ENCODE measurements at regions not wholly inside any gene's neighbourhood (a gene's known extent, or its start where the extent isn't known, plus 50 kb on each side); places are given as distances from the start of the nearest gene placed in this dataset.

DNA sequence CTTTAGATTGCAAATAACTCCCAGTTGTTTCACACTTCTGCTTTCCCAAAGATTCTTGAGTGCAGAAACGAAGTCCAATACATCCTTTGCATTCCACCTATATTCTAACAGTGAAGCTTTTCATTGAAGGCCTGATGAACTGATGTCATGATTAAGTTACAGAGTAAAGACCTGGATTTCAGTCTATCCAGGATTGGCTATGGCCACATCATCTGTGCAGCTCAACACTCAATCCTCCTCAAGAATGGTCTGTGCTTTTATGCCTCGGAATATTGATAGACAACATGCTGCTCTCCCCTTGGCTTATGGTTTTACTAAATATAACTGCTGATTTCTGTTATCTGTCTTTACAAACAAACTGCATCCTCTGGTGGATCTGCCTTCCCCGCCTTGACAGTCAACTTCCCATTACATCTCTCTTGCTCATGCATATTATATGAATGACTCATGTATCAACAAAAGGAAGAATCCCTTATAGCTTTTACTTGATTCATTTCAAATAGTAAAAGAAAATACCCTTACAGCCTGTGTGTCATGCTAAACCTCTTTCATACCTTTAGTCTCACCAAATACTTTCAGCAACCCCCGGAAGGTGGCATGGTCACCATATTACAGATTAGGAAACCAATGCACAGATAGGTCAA, 59.5 kb downstream of the SCN11A start:
- Histone ChIP-seq H3K4me3 (replicated peaks; ENCODE audit: insufficient read depth, low read length) (no peak overlapping the region), H3K27ac (replicated peaks) (no peak overlapping the region), H3K27me3 (ENCODE audit: insufficient read depth, poor library complexity, severe bottlenecking) (peaks cover 2% of the 10 kb centered on the region)
- TF ChIP-seq SPI1 (IDR thresholded peaks at IDR 0.05; ENCODE audit: borderline replicate concordance, low read depth), result no peak
- TF ChIP-seq POLR2AphosphoS5 (IDR thresholded peaks at IDR 0.05; ENCODE audit: low read depth), result no peak
- TF ChIP-seq GABPA (IDR thresholded peaks at IDR 0.05; ENCODE audit: low read depth), result no peak
- no peak for TF ChIP-seq CTCF (IDR thresholded peaks at IDR 0.05; ENCODE audit: insufficient read depth, low read length)
- TF ChIP-seq REST (IDR thresholded peaks at IDR 0.05; ENCODE audit: insufficient replicate concordance, low read depth), result no peak
- DNase-seq (ENCODE audit: low read depth in 1 of 2, low spot score in 1 of 2), result no peak

DNA sequence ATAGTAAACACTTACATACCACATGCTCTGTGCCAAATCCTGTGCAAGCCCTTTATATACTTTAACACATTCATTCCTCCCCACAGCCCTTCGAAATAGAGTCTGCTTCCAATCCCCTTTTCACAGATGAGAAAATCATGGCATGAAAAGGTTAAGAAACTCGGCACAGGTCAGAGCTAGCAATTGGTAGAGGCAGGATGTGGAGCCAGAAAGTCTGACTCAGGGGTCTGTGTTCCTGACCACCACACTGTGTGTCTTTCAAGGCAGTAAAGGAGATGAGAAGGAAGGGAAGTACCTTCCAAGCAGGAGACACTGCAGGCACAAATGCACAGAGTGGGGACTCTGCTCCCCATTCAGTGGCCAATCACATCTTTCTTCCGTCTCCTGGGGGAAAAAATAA, 61.1 kb downstream of the SCN11A start:
- H3K27me3 ChIP-seq (ENCODE audit: insufficient read depth, poor library complexity, severe bottlenecking), result peaks cover 4% of the 10 kb centered on the region
- DNase-seq (ENCODE audit: low read depth in 1 of 2, low spot score in 1 of 2), result no peak
- TF ChIP-seq CTCF (IDR thresholded peaks at IDR 0.05; ENCODE audit: insufficient read depth, low read length) (no peak), REST (IDR thresholded peaks at IDR 0.05; ENCODE audit: insufficient replicate concordance, low read depth) (no peak), POLR2AphosphoS5 (IDR thresholded peaks at IDR 0.05; ENCODE audit: low read depth) (no peak), SPI1 (IDR thresholded peaks at IDR 0.05; ENCODE audit: borderline replicate concordance, low read depth) (no peak), GABPA (IDR thresholded peaks at IDR 0.05; ENCODE audit: low read depth) (no peak)
- no peak overlapping the region for H3K27ac ChIP-seq (replicated peaks)
- H3K4me3 ChIP-seq (replicated peaks; ENCODE audit: insufficient read depth, low read length), result no peak overlapping the region

DNA sequence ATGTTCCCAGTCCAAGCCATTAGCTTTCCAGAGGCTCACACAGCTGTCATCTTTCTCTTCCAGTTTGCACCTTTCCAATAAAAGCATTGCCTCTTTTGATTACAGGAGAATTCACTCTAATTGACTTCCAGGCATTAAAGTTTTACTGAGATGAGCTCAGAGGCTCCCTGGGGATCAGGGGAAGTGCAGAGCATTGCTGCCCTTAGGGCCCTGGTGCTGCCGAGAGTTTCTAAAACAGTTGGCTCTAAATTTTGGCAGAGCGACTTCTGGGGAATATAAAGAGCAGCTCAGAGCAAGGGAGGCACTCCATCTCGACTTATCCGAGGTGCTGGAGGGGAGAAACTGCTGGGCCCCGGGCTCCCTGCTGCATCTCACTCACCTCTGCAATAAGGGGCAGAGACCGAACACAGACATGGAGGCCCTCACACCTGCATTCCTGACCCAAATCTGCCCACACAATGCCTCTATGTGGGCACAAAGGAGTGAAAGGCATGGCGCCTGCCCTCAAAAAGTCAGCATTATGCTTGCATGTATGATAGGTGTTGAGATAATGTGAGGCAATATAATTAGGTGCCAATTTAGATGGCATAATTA, 61.7 kb downstream of the SCN11A start:
- peaks cover 4% of the 10 kb centered on the region for H3K27me3 ChIP-seq (ENCODE audit: insufficient read depth, poor library complexity, severe bottlenecking)
- no peak for DNase-seq (ENCODE audit: low read depth in 1 of 2, low spot score in 1 of 2)

More for the DNA sequence above, 61.7 kb downstream of the SCN11A start:
- no peak overlapping the region for H3K4me3 ChIP-seq (replicated peaks; ENCODE audit: insufficient read depth, low read length)
- H3K27ac ChIP-seq (replicated peaks), result no peak overlapping the region
- TF ChIP-seq REST (IDR thresholded peaks at IDR 0.05; ENCODE audit: insufficient replicate concordance, low read depth) (no peak), POLR2AphosphoS5 (IDR thresholded peaks at IDR 0.05; ENCODE audit: low read depth) (no peak), GABPA (IDR thresholded peaks at IDR 0.05; ENCODE audit: low read depth) (no peak), SPI1 (IDR thresholded peaks at IDR 0.05; ENCODE audit: borderline replicate concordance, low read depth) (no peak), CTCF (IDR thresholded peaks at IDR 0.05; ENCODE audit: insufficient read depth, low read length) (no peak)
